ENCODE measurements at regions not wholly inside any gene's neighbourhood (a gene's known extent, or its start where the extent isn't known, plus 50 kb on each side); places are given as distances from the start of the nearest gene placed in this dataset.
"Not testable (repeated sequence)": the region's sequence is repeated elsewhere in the genome, so short reads cannot be mapped to it uniquely, and the experiment has no call there.

- TF ChIP-seq, protein P1, sequence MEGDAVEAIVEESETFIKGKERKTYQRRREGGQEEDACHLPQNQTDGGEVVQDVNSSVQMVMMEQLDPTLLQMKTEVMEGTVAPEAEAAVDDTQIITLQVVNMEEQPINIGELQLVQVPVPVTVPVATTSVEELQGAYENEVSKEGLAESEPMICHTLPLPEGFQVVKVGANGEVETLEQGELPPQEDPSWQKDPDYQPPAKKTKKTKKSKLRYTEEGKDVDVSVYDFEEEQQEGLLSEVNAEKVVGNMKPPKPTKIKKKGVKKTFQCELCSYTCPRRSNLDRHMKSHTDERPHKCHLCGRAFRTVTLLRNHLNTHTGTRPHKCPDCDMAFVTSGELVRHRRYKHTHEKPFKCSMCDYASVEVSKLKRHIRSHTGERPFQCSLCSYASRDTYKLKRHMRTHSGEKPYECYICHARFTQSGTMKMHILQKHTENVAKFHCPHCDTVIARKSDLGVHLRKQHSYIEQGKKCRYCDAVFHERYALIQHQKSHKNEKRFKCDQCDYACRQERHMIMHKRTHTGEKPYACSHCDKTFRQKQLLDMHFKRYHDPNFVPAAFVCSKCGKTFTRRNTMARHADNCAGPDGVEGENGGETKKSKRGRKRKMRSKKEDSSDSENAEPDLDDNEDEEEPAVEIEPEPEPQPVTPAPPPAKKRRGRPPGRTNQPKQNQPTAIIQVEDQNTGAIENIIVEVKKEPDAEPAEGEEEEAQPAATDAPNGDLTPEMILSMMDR (IDR thresholded peaks at IDR 0.05; ENCODE audit: low read depth, low read length, missing control alignments), result no peak
- DNase-seq, result no peak
- Histone ChIP-seq H3K4me3 (ENCODE audit: low read depth, low read length) (no peak overlapping the region), H3K27me3 (replicated peaks) (no peaks in the 10 kb centered on the region), H3K27ac (no peak overlapping the region), H3K36me3 (replicated peaks) (no peaks in the 10 kb centered on the region)
- in situ Hi-C loops (cut with HindIII; ENCODE audit: low pct_ligation_motif_present, low sequenced_read_pairs), result no loop called here
Observed at GRCh38 chr6:120473804-120474203, 860.5 kb downstream of the TBC1D32 start.

DNA sequence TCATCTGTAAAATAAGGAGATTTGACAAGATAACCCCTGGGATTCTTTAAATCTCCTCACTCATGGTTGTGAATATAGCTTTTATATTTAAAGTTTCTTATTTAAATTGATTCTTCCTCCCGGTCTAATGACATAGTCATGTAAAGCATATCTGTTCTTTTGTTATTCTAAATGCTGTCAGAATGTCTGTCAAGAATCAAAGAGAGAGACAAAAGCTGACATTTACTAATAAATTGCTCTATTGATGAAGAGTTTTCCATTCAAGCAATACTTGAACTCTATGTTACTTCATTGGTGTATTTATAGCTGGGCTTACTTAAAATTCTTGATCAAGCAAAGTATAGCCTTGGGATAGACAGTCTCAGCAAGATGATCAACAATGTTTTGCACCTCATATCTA, 865.8 kb downstream of the TBC1D32 start:
- Histone ChIP-seq H3K36me3 (replicated peaks) (no peaks in the 10 kb centered on the region), H3K4me3 (ENCODE audit: low read depth, low read length) (no peak overlapping the region), H3K27me3 (replicated peaks) (no peaks in the 10 kb centered on the region), H3K27ac (no peak overlapping the region)
- in situ Hi-C loops (cut with HindIII; ENCODE audit: low pct_ligation_motif_present, low sequenced_read_pairs), result no loop called here
- no peak for DNase-seq
- TF ChIP-seq, protein P1 (IDR thresholded peaks at IDR 0.05; ENCODE audit: low read depth, low read length, missing control alignments), result no peak

DNA sequence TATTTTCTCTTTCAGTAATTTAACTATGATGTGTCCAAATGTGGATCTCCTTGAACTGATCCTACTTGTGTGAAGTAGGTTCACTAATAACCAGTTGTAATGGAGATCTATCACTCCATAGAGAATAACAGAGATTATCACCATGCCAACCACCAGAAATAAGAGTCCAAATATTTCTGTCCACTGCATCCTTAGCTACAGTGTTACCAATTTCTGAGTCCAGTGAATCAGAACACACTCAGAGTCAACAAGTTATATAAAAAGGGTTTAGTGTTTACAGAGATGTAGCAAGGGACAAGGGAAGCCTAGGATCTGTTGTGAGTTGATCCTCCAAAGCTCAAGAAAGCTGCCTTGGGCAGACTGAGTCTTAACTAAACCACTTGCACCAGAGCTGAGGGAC, 882.8 kb downstream of the TBC1D32 start:
- no peak overlapping the region for H3K27ac ChIP-seq

GRCh38 chr6:120447605-120448004, 886.7 kb downstream of the TBC1D32 start:
- H3K4me3 ChIP-seq (ENCODE audit: low read depth, low read length), result no peak overlapping the region
- no peaks in the 10 kb centered on the region for H3K27me3 ChIP-seq (replicated peaks)
- H3K27ac ChIP-seq, result no peak overlapping the region
- TF ChIP-seq, protein P1 (IDR thresholded peaks at IDR 0.05; ENCODE audit: low read depth, low read length, missing control alignments), result no peak
- H3K36me3 ChIP-seq (replicated peaks), result no peaks in the 10 kb centered on the region
- in situ Hi-C loops (cut with HindIII; ENCODE audit: low pct_ligation_motif_present, low sequenced_read_pairs), result no loop called here
- DNase-seq, result no peak

More for the DNA sequence above, 882.8 kb downstream of the TBC1D32 start:
- no peaks in the 10 kb centered on the region for H3K36me3 ChIP-seq (replicated peaks)
- in situ Hi-C loops (cut with HindIII; ENCODE audit: low pct_ligation_motif_present, low sequenced_read_pairs), result no loop called here
- H3K4me3 ChIP-seq (ENCODE audit: low read depth, low read length), result no peak overlapping the region
- no peaks in the 10 kb centered on the region for H3K27me3 ChIP-seq (replicated peaks)
- DNase-seq, result no peak
- TF ChIP-seq, protein P1 (IDR thresholded peaks at IDR 0.05; ENCODE audit: low read depth, low read length, missing control alignments), result no peak

DNA sequence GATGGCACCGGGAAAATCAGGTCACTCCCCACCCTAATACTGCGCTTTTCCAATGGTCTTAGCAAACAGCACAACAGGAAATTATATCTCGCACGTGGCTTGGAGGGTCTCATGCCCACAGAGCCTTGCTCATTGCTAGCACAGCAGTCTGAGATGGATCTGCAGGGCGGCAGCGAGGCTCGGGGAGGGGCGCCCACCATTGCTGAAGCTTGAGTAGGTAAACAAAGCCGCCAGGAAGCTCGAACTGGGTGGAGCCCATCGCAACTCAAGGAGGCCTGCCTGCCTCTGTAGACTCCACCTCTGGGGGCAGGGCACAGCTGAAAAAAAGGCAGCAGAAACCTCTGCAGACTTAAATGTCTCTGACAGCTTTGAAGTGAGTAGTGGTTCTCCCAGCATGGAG, 901.4 kb downstream of the TBC1D32 start:
- in situ Hi-C loops (cut with HindIII; ENCODE audit: low pct_ligation_motif_present, low sequenced_read_pairs), result not testable (repeated sequence)

DNA sequence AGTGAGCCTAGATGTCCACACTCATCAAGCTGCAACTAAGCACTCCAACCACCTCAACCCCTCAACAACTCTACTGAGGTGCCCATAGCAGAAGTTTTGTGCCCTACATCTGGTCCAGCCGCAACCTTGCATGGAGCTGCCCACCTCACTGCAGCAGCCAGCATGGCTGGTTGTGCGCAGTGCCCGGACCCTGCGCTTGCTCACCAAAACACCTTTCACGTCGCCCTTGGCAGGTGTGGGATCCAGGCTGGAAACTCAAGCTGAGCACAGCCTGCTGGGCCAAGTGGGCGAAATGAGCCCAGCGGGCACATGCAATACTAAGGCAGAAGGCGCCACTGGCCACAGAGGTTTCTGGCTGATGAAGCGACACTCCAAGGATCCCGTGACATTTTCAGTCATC, 902.4 kb downstream of the TBC1D32 start:
- H3K27ac ChIP-seq, result no peak overlapping the region

More for the DNA sequence above, 901.4 kb downstream of the TBC1D32 start:
- not testable (repeated sequence) for H3K27me3 ChIP-seq (replicated peaks); DNase-seq; H3K36me3 ChIP-seq (replicated peaks); H3K27ac ChIP-seq; H3K4me3 ChIP-seq (ENCODE audit: low read depth, low read length)

More for the DNA sequence above, 902.4 kb downstream of the TBC1D32 start:
- TF ChIP-seq, protein P1 (IDR thresholded peaks at IDR 0.05; ENCODE audit: low read depth, low read length, missing control alignments), result no peak
- H3K4me3 ChIP-seq (ENCODE audit: low read depth, low read length), result no peak overlapping the region
- H3K36me3 ChIP-seq (replicated peaks), result no peaks in the 10 kb centered on the region
- in situ Hi-C loops (cut with HindIII; ENCODE audit: low pct_ligation_motif_present, low sequenced_read_pairs), result no loop called here
- H3K27me3 ChIP-seq (replicated peaks), result no peaks in the 10 kb centered on the region
- DNase-seq, result no peak

Measured in brain microvascular endothelial cell (primary cell).